Gastrocnemius medialis (tissue), 4 donors: ENCODE measurements at regions not wholly inside any gene's neighbourhood (a gene's known extent, or its start where the extent isn't known, plus 50 kb on each side); places are given as distances from the start of the nearest gene placed in this dataset.

Experiments used
- CTCF ChIP-seq, 5 experiments: fragments of 450-650 bp in 3 of 5; fragments of 200-600 bp in 2 of 5; sonication (generic) in 2 of 5; IDR thresholded peaks in 4 of 5; conservative IDR thresholded peaks in 1 of 5; 1 replicate in 4 of 5; 2 replicates in 1 of 5; pipeline ENCODE4 v1.5.1; 2016 to 2019; ENCODE audit warnings: antibody characterized with exemption in 5 of 5, mild to moderate bottlenecking in 3 of 5, moderate library complexity in 3 of 5
- POLR2A ChIP-seq, 2 donors: fragments of 450-650 bp; IDR thresholded peaks; one replicate each; pipeline ENCODE4 v1.6.1; 2017; ENCODE audit warnings: antibody characterized with exemption in 2 of 2, mild to moderate bottlenecking in 2 of 2, moderate library complexity in 2 of 2

DNA sequence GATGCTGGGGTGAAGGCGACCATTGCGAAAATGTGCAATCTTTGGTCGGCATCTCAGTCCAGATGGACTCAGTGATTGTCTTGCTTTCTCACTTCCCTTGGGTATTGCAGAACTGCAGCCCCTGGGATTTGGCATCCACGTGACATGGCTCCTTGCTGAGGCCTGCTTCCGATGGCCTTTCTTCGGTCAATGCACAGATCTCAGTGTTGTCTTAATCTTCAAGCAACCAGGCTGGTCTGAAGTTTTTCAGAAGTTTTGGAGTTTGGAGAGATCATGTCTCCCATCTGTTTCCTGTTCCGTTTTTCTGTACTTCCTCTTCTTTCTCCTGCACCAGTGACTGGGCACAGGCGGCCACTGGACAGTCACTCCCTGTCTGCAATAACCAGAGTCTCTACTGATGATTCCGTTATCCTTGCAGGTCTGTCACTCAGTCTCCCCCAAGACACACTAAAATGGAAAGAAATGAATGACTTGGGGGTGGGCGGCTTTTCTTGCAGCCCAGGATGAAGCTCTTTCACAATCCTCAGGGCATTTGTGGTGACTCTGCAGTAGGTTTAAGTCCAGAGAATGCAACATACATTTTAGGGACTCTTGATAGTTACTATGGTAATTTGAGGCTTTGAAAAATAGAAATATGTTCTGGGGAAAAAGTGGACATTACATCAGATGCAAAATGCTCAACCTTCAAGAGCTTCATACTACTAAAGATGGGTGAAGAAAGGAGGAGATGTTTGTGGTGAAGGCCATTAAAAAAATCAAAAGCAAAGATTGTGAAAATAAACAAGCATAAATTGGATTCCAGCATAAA, 106.3 kb upstream of the ZFHX3 start:
- no peak for TF ChIP-seq CTCF (IDR thresholded peaks at IDR 0.05 in 4 of 5, conservative IDR thresholded peaks at IDR 0.05 in 1 of 5)
- TF ChIP-seq POLR2A (IDR thresholded peaks at IDR 0.05) = no peak
